Heart left ventricle (tissue), 13 donors: ENCODE measurements at regions not wholly inside any gene's neighbourhood (a gene's known extent, or its start where the extent isn't known, plus 50 kb on each side); places are given as distances from the start of the nearest gene placed in this dataset.

Source experiments
- POLR2A ChIP-seq, 2 donors: fragments of 450-650 bp; IDR thresholded peaks; one replicate each; pipeline ENCODE4 v1.6.1; 2017; ENCODE audit warnings: antibody characterized with exemption in 2 of 2, mild to moderate bottlenecking in 2 of 2, moderate library complexity in 2 of 2
- TF ChIP-seq, protein P1 (sequence below), 12 donors: fragments of 200-600 bp; sonication (generic) in 4 of 12; IDR thresholded peaks; one replicate each; pipeline versions ENCODE4 v1.5.0 to v1.8.0; 2018 to 2022; ENCODE audit warnings: antibody characterized with exemption in 12 of 12, mild to moderate bottlenecking in 5 of 12
- donor health status: ischemic (EF 13 %, LVEDD 7.1; RV severe dilation, severe dysfunction).
- donor health status: DM: no; HTN: yes; CAD: no.
- donor health status: DM: no; HTN: no; CAD: no.
- donor health status: ischemic (EF 25% LVEDD 6.9; RV normal size, moderate dysfunction).
- donor health status: ischemic (EF 25% LVEDD 5.7; RV mildly dilated, moderate dysfunction).
- donor health status: ischemic (EF 35%, LVEDD 5.7; RV mildly dilated, moderate dysfunction).
- donor health status: nonischemic (EF 11% LVEDD 7.7; RV severe dilation, severe dysfunction).
- donor health status: DM: yes; HTN: yes; CAD: no.
- donor health status: PGD.
- donor health status: ischemic (EF 29% LVEDD 5.4; RV normal size, mild dysfunction).
- donor health status: nonischemic (EF 23%, LVEDD 6.1; RV moderate dilation, normal function).

GRCh38 chr1:172746091-172746949, 87.4 kb downstream of the FASLG start:
- TF ChIP-seq, protein P1, sequence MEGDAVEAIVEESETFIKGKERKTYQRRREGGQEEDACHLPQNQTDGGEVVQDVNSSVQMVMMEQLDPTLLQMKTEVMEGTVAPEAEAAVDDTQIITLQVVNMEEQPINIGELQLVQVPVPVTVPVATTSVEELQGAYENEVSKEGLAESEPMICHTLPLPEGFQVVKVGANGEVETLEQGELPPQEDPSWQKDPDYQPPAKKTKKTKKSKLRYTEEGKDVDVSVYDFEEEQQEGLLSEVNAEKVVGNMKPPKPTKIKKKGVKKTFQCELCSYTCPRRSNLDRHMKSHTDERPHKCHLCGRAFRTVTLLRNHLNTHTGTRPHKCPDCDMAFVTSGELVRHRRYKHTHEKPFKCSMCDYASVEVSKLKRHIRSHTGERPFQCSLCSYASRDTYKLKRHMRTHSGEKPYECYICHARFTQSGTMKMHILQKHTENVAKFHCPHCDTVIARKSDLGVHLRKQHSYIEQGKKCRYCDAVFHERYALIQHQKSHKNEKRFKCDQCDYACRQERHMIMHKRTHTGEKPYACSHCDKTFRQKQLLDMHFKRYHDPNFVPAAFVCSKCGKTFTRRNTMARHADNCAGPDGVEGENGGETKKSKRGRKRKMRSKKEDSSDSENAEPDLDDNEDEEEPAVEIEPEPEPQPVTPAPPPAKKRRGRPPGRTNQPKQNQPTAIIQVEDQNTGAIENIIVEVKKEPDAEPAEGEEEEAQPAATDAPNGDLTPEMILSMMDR (IDR thresholded peaks at IDR 0.05): no peak
- no peak for TF ChIP-seq POLR2A (IDR thresholded peaks at IDR 0.05)
